Loucy (cell line): ENCODE measurements at regions not wholly inside any gene's neighbourhood (a gene's known extent, or its start where the extent isn't known, plus 50 kb on each side); places are given as distances from the start of the nearest gene placed in this dataset.

ENCODE experiments used
- H2AFZ ChIP-seq: fragments of 200-600 bp; sonication (generic); 2 replicates; pipeline ENCODE4 v1.6.0; 2016; ENCODE audit warnings: antibody characterized with exemption, mild to moderate bottlenecking, low read length, moderate library complexity
- H3F3A ChIP-seq: fragments of 200-600 bp; 2 replicates; pipeline ENCODE4 v1.6.0; 2016; ENCODE audit warnings: antibody characterized with exemption, low read depth, mild to moderate bottlenecking
- H3K27me3 ChIP-seq: fragments of 200-600 bp; sonication (generic); 2 replicates; pipeline ENCODE4 v1.6.1; 2014; ENCODE audit warnings: low read length, mild to moderate bottlenecking; ENCODE audit not compliant: insufficient read depth, poor library complexity, severe bottlenecking
- H3K36me3 ChIP-seq: fragments of 200-600 bp; sonication (generic); 2 replicates; pipeline ENCODE4 v1.6.1; 2016; ENCODE audit warnings: low read length; ENCODE audit not compliant: insufficient read depth
- H3K4me1 ChIP-seq: fragments of 200-600 bp; sonication (generic); 2 replicates; pipeline ENCODE4 v1.5.1; 2014; ENCODE audit warnings: low read length, mild to moderate bottlenecking; ENCODE audit not compliant: insufficient read depth, poor library complexity, severe bottlenecking
- H3K4me2 ChIP-seq: fragments of 200-600 bp; sonication (generic); 2 replicates; pipeline ENCODE4 v1.6.0; 2014; ENCODE audit warnings: antibody characterized with exemption, low read length, low read depth, mild to moderate bottlenecking; ENCODE audit not compliant: poor library complexity, severe bottlenecking
- H3K4me3 ChIP-seq: fragments of 200-600 bp; sonication (generic); 2 replicates; pipeline ENCODE4 v1.5.1; 2014; ENCODE audit warnings: low read length, mild to moderate bottlenecking, mixed read lengths; ENCODE audit not compliant: poor library complexity, severe bottlenecking
- H3K79me2 ChIP-seq: fragments of 200-600 bp; sonication (generic); 2 replicates; pipeline ENCODE4 v1.6.1; 2014; ENCODE audit warnings: low read length; ENCODE audit not compliant: insufficient read depth
- H3K9ac ChIP-seq: fragments of 200-600 bp; sonication (generic); 2 replicates; pipeline ENCODE4 v1.6.0; 2014; ENCODE audit warnings: mild to moderate bottlenecking, low read depth, low read length, moderate library complexity; ENCODE audit not compliant: poor library complexity, severe bottlenecking
- H3K9me2 ChIP-seq: fragments of 200-600 bp; sonication (generic); replicated peaks from 2 replicates; pipeline ENCODE4 v1.6.1; 2016; ENCODE audit warnings: low read depth, low read length, mixed read lengths
- H3K9me3 ChIP-seq: fragments of 200-600 bp; sonication (generic); 2 replicates; pipeline ENCODE4 v1.6.1; 2014; ENCODE audit warnings: mild to moderate bottlenecking, antibody characterized with exemption, low read length, low read depth; ENCODE audit not compliant: insufficient read depth
- H4K20me1 ChIP-seq: fragments of 200-600 bp; sonication (generic); 2 replicates; pipeline ENCODE4 v1.6.0; 2014; ENCODE audit warnings: antibody characterized with exemption, low read length, mild to moderate bottlenecking; ENCODE audit not compliant: insufficient read depth, poor library complexity, severe bottlenecking
- CTCF ChIP-seq: fragments of 200-600 bp; sonication (generic); conservative IDR thresholded peaks from 2 replicates; pipeline ENCODE4 v1.5.1; 2014; ENCODE audit warnings: mild to moderate bottlenecking, antibody characterized with exemption, low read length
- EZH2phosphoT487 ChIP-seq: fragments of 200-600 bp; IDR thresholded peaks from 2 replicates; pipeline ENCODE4 v1.6.1; 2018; ENCODE audit warnings: antibody characterized with exemption, mild to moderate bottlenecking, moderate library complexity, borderline replicate concordance

GRCh38 chr11:19432370-19433061, 191.8 kb upstream of the E2F8 start:
- no peaks in the 10 kb centered on the region for H3K79me2 ChIP-seq
- peak overlapping the region; percentile 72 for H3K4me2 ChIP-seq
- no peaks in the 10 kb centered on the region for H4K20me1 ChIP-seq
- no peaks in the 10 kb centered on the region for H3K9me2 ChIP-seq
- H2AFZ ChIP-seq = peak overlapping the region; percentile 89
- peaks cover 49% of the 10 kb centered on the region for H3K4me1 ChIP-seq
- no peaks in the 10 kb centered on the region for H3F3A ChIP-seq
- TF ChIP-seq EZH2phosphoT487 = no peak
- no peak for TF ChIP-seq CTCF
- no peaks in the 10 kb centered on the region for H3K9me3 ChIP-seq
- no peaks in the 10 kb centered on the region for H3K27me3 ChIP-seq
- peak overlapping the region; percentile 61 for H3K4me3 ChIP-seq
- H3K9ac ChIP-seq = peak overlapping the region; percentile 55
- H3K36me3 ChIP-seq = no peaks in the 10 kb centered on the region

- TF ChIP-seq CTCF (no peak), EZH2phosphoT487 (no peak)
- no peak overlapping the region for H3K9ac ChIP-seq
- H2AFZ ChIP-seq = no peak overlapping the region
- no peak overlapping the region for H3K4me3 ChIP-seq
- no peaks in the 10 kb centered on the region for H3K9me2 ChIP-seq
- H4K20me1 ChIP-seq = no peaks in the 10 kb centered on the region
- peaks cover 57% of the 10 kb centered on the region for H3K4me1 ChIP-seq
- no peaks in the 10 kb centered on the region for H3K27me3 ChIP-seq
- no peaks in the 10 kb centered on the region for H3F3A ChIP-seq
- H3K9me3 ChIP-seq = no peaks in the 10 kb centered on the region
- no peaks in the 10 kb centered on the region for H3K36me3 ChIP-seq
- H3K79me2 ChIP-seq = no peaks in the 10 kb centered on the region
- H3K4me2 ChIP-seq = no peak overlapping the region
These were observed 190.1 kb upstream of the E2F8 start for GRCh38 chr11:19430754-19431398.

GRCh38 chr11:19430346-19430745, 189.6 kb upstream of the E2F8 start:
- Histone ChIP-seq H3K9me3 (no peaks in the 10 kb centered on the region), H3K27me3 (no peaks in the 10 kb centered on the region), H3K9ac (no peak overlapping the region), H3K36me3 (no peaks in the 10 kb centered on the region), H3K9me2 (no peaks in the 10 kb centered on the region), H3F3A (no peaks in the 10 kb centered on the region), H4K20me1 (no peaks in the 10 kb centered on the region), H3K4me2 (no peak overlapping the region), H3K4me1 (peaks cover 57% of the 10 kb centered on the region), H2AFZ (no peak overlapping the region), H3K4me3 (no peak overlapping the region), H3K79me2 (no peaks in the 10 kb centered on the region)
- no peak for TF ChIP-seq EZH2phosphoT487
- no peak for TF ChIP-seq CTCF
